ENCODE measurements at regions not wholly inside any gene's neighbourhood (a gene's known extent, or its start where the extent isn't known, plus 50 kb on each side); places are given as distances from the start of the nearest gene placed in this dataset.

DNA sequence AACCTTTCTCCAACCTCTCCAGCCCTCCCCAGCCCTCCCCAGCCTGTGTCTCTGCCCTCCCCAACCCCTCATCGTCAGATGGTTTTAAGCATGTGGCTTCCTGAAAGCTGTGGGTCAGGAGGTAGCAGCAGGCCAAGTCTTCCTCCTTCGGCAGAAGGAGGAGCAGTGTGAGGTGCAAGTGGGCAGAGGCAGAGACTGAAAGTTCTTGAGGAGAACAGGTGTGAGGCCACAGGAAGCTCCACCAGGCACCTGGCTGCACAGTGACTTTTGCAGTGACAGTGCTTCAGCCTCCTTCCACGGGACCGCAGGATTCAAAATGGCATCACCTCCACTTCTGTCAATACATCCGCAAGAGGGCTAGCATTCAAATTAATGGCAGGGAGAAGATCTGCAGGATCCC is 203.9 kb upstream of the LEF1 start:
- ChIA-PET POLR2A (no interaction called here), CTCF (no interaction called here)
- intact Hi-C loops (cut with micrococcal nuclease) = no loop called here
- DNase-seq (ENCODE audit: unreplicated experiment) = no peak
- H3K36me3 Mint-ChIP-seq (ENCODE audit: insufficient read depth, unreplicated experiment) = no peaks in the 10 kb centered on the region
- TF ChIP-seq, protein P1, sequence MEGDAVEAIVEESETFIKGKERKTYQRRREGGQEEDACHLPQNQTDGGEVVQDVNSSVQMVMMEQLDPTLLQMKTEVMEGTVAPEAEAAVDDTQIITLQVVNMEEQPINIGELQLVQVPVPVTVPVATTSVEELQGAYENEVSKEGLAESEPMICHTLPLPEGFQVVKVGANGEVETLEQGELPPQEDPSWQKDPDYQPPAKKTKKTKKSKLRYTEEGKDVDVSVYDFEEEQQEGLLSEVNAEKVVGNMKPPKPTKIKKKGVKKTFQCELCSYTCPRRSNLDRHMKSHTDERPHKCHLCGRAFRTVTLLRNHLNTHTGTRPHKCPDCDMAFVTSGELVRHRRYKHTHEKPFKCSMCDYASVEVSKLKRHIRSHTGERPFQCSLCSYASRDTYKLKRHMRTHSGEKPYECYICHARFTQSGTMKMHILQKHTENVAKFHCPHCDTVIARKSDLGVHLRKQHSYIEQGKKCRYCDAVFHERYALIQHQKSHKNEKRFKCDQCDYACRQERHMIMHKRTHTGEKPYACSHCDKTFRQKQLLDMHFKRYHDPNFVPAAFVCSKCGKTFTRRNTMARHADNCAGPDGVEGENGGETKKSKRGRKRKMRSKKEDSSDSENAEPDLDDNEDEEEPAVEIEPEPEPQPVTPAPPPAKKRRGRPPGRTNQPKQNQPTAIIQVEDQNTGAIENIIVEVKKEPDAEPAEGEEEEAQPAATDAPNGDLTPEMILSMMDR (IDR thresholded peaks at IDR 0.05; ENCODE audit: unreplicated experiment) = no peak
- H3K27ac Mint-ChIP-seq (ENCODE audit: low read depth, unreplicated experiment) = no peak overlapping the region
- H3K4me1 Mint-ChIP-seq (ENCODE audit: insufficient read depth, unreplicated experiment) = peaks cover 5% of the 10 kb centered on the region
- H3K4me3 Mint-ChIP-seq (ENCODE audit: unreplicated experiment) = no peak overlapping the region
- no TSS peak for BruUV-seq (replicated peaks)
- H3K27me3 Mint-ChIP-seq (ENCODE audit: insufficient read depth, unreplicated experiment) = peaks cover 14% of the 10 kb centered on the region
- H3K9me3 Mint-ChIP-seq (ENCODE audit: unreplicated experiment) = no peaks in the 10 kb centered on the region

DNA sequence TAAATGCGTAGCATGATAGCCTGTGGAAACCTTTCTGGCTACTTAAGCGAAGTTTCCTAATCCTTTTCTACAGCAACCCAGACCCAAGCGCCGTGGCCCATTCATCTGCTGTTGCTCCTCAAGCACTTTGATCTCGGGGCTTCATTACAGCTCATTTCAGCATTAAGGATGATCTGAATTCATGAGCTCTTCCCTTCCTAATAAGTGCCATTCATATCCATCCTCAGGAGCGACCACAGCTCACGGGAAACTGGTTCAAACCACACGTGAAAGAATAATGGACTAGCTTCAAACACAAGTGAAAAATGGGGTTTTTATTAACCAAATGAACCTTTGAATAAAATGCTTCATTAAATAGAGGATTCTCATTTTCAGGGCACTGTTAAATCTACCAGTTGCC is 202.6 kb upstream of the LEF1 start:
- BruUV-seq (replicated peaks) = no TSS peak
- ChIA-PET POLR2A (no interaction called here), CTCF (interaction anchor here (0.6 kb wide), 1 partner anchor 94 kb away, joined by 4 read pairs; no protein-coding TSS in a partner anchor)
- no peak for DNase-seq (ENCODE audit: unreplicated experiment)
- Mint-ChIP-seq H3K36me3 (ENCODE audit: insufficient read depth, unreplicated experiment) (no peaks in the 10 kb centered on the region), H3K27me3 (ENCODE audit: insufficient read depth, unreplicated experiment) (peaks cover 14% of the 10 kb centered on the region), H3K4me3 (ENCODE audit: unreplicated experiment) (no peak overlapping the region), H3K4me1 (ENCODE audit: insufficient read depth, unreplicated experiment) (peaks cover 5% of the 10 kb centered on the region), H3K27ac (ENCODE audit: low read depth, unreplicated experiment) (peak overlapping the region; percentile 16), H3K9me3 (ENCODE audit: unreplicated experiment) (no peaks in the 10 kb centered on the region)
- TF ChIP-seq, protein P1 (IDR thresholded peaks at IDR 0.05; ENCODE audit: unreplicated experiment) = no peak
- intact Hi-C loops (cut with micrococcal nuclease) = no loop called here

DNA sequence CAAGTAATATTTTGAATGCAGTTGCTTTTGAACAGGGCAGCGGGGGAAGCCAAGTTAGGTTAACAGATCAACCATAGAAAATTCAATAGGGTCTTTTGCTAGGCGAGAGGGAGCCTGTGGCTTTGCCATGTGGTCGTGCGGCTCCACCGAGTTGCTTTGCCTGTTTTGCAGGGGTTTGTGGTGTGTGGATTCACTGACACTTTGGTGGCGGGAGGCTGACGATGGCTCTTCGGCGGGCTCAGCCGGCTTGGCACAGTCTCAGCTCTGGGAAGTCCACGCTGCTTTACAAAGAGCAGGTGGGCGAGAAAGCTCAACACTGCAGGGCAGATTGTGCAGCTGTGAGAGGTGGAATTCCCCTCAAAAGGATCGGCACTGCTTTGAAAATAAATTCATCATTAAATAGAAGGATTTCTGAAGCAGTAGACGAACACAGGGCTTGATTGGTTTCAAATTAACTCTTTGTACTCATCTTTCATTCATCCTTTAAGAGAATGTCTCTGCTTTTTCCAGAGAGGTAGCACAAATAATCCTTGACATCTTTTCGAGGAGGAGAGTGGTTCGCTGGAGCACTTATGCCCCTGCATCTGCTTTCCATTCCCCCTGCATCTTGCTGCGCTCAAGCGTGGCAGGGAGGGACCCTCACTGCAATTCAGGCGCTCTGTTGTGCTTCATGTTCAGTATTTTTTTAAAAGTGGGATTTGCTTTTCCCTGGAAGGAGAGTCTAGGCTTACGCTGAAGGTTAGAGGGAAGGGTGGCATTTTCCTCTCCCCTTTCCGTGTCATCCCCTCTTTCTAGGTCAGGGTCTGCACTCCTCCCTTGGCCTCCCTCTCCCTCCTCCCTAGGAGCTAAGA is 201.8 kb upstream of the LEF1 start:
- H3K27me3 Mint-ChIP-seq (ENCODE audit: insufficient read depth, unreplicated experiment) = peaks cover 14% of the 10 kb centered on the region
- POLR2A ChIA-PET = interaction anchor here (0.6 to 0.7 kb wide), 2 partner anchors 9 to 106 kb away, joined by 3 to 4 read pairs; no protein-coding TSS in a partner anchor
- BruUV-seq (replicated peaks) = no TSS peak

DNA sequence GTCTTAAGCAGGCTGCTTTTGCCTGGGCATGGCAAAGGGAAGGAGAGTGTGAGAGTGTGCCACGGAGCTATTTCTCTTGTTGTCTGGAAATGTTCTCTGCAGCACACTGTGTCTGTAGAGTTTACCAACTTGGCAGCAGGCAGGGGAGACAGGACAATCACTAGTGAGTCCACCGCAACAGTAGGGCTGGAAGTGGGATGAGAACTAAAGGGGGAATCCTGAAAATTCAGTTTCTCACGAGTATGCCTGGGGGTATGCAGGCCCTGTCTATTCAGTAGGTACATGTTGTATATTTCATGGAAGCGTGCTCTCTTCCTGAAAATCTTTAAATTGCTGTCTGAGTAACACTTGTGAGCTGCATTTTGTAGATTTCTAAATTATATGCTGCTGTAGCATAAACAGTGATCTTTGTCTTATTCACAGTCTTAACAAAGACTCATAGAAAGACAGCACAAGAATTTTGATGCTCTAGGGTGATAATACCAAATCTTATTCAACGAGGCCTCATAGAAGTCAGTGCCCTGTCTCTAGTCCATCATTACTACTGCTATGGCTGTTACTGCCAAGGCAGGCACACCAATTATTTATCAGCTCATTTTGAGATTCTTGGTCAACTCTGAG is 200.4 kb upstream of the LEF1 start:
- no peak overlapping the region for H3K4me3 Mint-ChIP-seq (ENCODE audit: unreplicated experiment)
- CTCF ChIA-PET = interaction anchor here (1.1 kb wide), 1 partner anchor 9 kb away, joined by 5 read pairs; no protein-coding TSS in a partner anchor
- H3K36me3 Mint-ChIP-seq (ENCODE audit: insufficient read depth, unreplicated experiment) = no peaks in the 10 kb centered on the region
- H3K27me3 Mint-ChIP-seq (ENCODE audit: insufficient read depth, unreplicated experiment) = peaks cover 14% of the 10 kb centered on the region
- H3K9me3 Mint-ChIP-seq (ENCODE audit: unreplicated experiment) = no peaks in the 10 kb centered on the region
- TF ChIP-seq, protein P1 (IDR thresholded peaks at IDR 0.05; ENCODE audit: unreplicated experiment) = no peak
- no peak for DNase-seq (ENCODE audit: unreplicated experiment)
- POLR2A ChIA-PET = interaction anchor here (0.6 to 1.2 kb wide), 3 partner anchors 8 to 166 kb away, joined by 3 to 4 read pairs (median 3); no protein-coding TSS in a partner anchor
- intact Hi-C loops (cut with micrococcal nuclease) = no loop called here
- no peaks in the 10 kb centered on the region for H3K4me1 Mint-ChIP-seq (ENCODE audit: insufficient read depth, unreplicated experiment)
- no peak overlapping the region for H3K27ac Mint-ChIP-seq (ENCODE audit: low read depth, unreplicated experiment)
- BruUV-seq (replicated peaks) = no TSS peak

More for the DNA sequence above, 201.8 kb upstream of the LEF1 start:
- intact Hi-C loops (cut with micrococcal nuclease) = no loop called here
- DNase-seq (ENCODE audit: unreplicated experiment) = no peak
- Mint-ChIP-seq H3K36me3 (ENCODE audit: insufficient read depth, unreplicated experiment) (no peaks in the 10 kb centered on the region), H3K27ac (ENCODE audit: low read depth, unreplicated experiment) (peak overlapping the region; percentile 16), H3K4me3 (ENCODE audit: unreplicated experiment) (no peak overlapping the region), H3K4me1 (ENCODE audit: insufficient read depth, unreplicated experiment) (peaks cover 2% of the 10 kb centered on the region), H3K9me3 (ENCODE audit: unreplicated experiment) (no peaks in the 10 kb centered on the region)
- CTCF ChIA-PET = no interaction called here
- TF ChIP-seq, protein P1 (IDR thresholded peaks at IDR 0.05; ENCODE audit: unreplicated experiment) = no peak
